ENCODE measurements at regions not wholly inside any gene's neighbourhood (a gene's known extent, or its start where the extent isn't known, plus 50 kb on each side); places are given as distances from the start of the nearest gene placed in this dataset.
"Not testable (repeated sequence)": the region's sequence is repeated elsewhere in the genome, so short reads cannot be mapped to it uniquely, and the experiment has no call there.

GRCh38 chr10:34957531-34957930 lies 132.6 kb downstream of the CUL2 start:
- no peak for DNase-seq

- DNase-seq = no peak
These were observed 133.4 kb downstream of the CUL2 start for GRCh38 chr10:34956756-34957155.

- no peak for DNase-seq
These were observed 134.8 kb downstream of the CUL2 start for GRCh38 chr10:34955391-34955790.

- DNase-seq = no peak
These were observed 136.0 kb downstream of the CUL2 start for GRCh38 chr10:34954142-34954541.

- not testable (repeated sequence) for DNase-seq
These were observed 136.3 kb upstream of the PARD3 start for GRCh38 chr10:34951263-34951887.

- not testable (repeated sequence) for DNase-seq
These were observed 130.9 kb upstream of the PARD3 start for GRCh38 chr10:34945951-34946522.

- no peak for DNase-seq
These were observed 126.6 kb upstream of the PARD3 start for GRCh38 chr10:34941471-34942357.

- DNase-seq = no peak
These were observed 125.3 kb upstream of the PARD3 start for GRCh38 chr10:34940436-34940835.

- no peak for DNase-seq
These were observed 123.2 kb upstream of the PARD3 start for GRCh38 chr10:34938399-34938670.

GRCh38 chr10:34937643-34938398 lies 122.7 kb upstream of the PARD3 start:
- DNase-seq = not testable (repeated sequence)

GRCh38 chr10:34936061-34936460 lies 121.0 kb upstream of the PARD3 start:
- DNase-seq = no peak

- DNase-seq = no peak
These were observed 118.6 kb upstream of the PARD3 start for GRCh38 chr10:34933676-34934075.

GRCh38 chr10:34932235-34932634 lies 117.1 kb upstream of the PARD3 start:
- no peak for DNase-seq

- DNase-seq = no peak
These were observed 116.1 kb upstream of the PARD3 start for GRCh38 chr10:34931216-34931615.

- no peak for DNase-seq
These were observed 107.0 kb upstream of the PARD3 start for GRCh38 chr10:34922138-34922537.

- no peak for DNase-seq
These were observed 105.5 kb upstream of the PARD3 start for GRCh38 chr10:34920578-34920977.

- DNase-seq = peak; percentile 84
These were observed 103.8 kb upstream of the PARD3 start for GRCh38 chr10:34918776-34919315.

GRCh38 chr10:34918060-34918775 lies 103.1 kb upstream of the PARD3 start:
- DNase-seq = no peak

GRCh38 chr10:34916314-34916713 lies 101.2 kb upstream of the PARD3 start:
- DNase-seq = no peak

- DNase-seq = peak; percentile 50
These were observed 97.7 kb upstream of the PARD3 start for GRCh38 chr10:34912771-34913170.

GRCh38 chr10:34911661-34912205 lies 96.6 kb upstream of the PARD3 start:
- no peak for DNase-seq

GRCh38 chr10:34908481-34908880 lies 93.4 kb upstream of the PARD3 start:
- DNase-seq = no peak
